Vagina (tissue), 2 donors: ENCODE measurements at regions not wholly inside any gene's neighbourhood (a gene's known extent, or its start where the extent isn't known, plus 50 kb on each side); places are given as distances from the start of the nearest gene placed in this dataset.

Source experiments
- DNase-seq, 2 donors: peaks; one replicate each; pipeline ENCODE4 v3.0.0-alpha.2; 2017; ENCODE audit errors: extremely low spot score in 2 of 2
- H3K27ac ChIP-seq: fragments of 200-600 bp; sonication (generic); one replicate; pipeline ENCODE4 v1.5.1; 2019
- H3K27me3 ChIP-seq: fragments of 200-600 bp; sonication (generic); one replicate; pipeline ENCODE4 v1.5.1; 2019
- H3K36me3 ChIP-seq, 2 donors: fragments of 200-600 bp; sonication (generic); one replicate each; pipeline ENCODE4 v1.5.1; 2017 to 2019
- H3K4me1 ChIP-seq: fragments of 200-600 bp; sonication (generic); one replicate; pipeline ENCODE4 v1.5.1; 2019
- H3K4me3 ChIP-seq, 2 donors: fragments of 200-600 bp; sonication (generic); 1 replicate in 1 of 2; 2 replicates in 1 of 2; pipeline ENCODE4 v1.5.1; 2016 to 2019
- H3K9me3 ChIP-seq: fragments of 200-600 bp; sonication (generic); one replicate; pipeline ENCODE4 v1.5.1; 2019
- CTCF ChIP-seq, 3 experiments: fragments of 450-650 bp in 2 of 3; fragments of 200-600 bp in 1 of 3; sonication (generic) in 1 of 3; IDR thresholded peaks; one replicate each; pipeline ENCODE4 v1.5.1; 2017 to 2019; ENCODE audit warnings: antibody characterized with exemption in 3 of 3, mild to moderate bottlenecking in 2 of 3, moderate library complexity in 2 of 3
- POLR2A ChIP-seq, 2 donors: fragments of 450-650 bp; IDR thresholded peaks; one replicate each; pipeline ENCODE4 v1.6.1; 2017; ENCODE audit warnings: antibody characterized with exemption in 2 of 2, mild to moderate bottlenecking in 2 of 2, moderate library complexity in 2 of 2
- POLR2AphosphoS5 ChIP-seq, 2 donors: sonication (generic); formaldehyde crosslinking; IDR thresholded peaks; one replicate each; pipeline ENCODE4 v1.9.0; 2017; ENCODE audit warnings: antibody characterized with exemption in 2 of 2, mild to moderate bottlenecking in 2 of 2, low read depth in 1 of 2; ENCODE audit not compliant: insufficient read depth in 1 of 2
- intact Hi-C: fragments of 100-400 bp; cut with DNase I; formaldehyde crosslinking; loops from one replicate; pipeline ENCODE4 v1.15.1; 2023

GRCh38 chr1:8217011-8217711 lies 100.8 kb upstream of the SLC45A1 start:
- DNase-seq = no peak
- TF ChIP-seq POLR2A (IDR thresholded peaks at IDR 0.05) (no peak), POLR2AphosphoS5 (IDR thresholded peaks at IDR 0.05; ENCODE audit: insufficient read depth in 1 of 2, low read depth in 1 of 2) (peak in 1 of 2 donors; percentile 32)
- intact Hi-C loops = no loop called here

GRCh38 chr1:8216005-8216404 lies 101.9 kb upstream of the SLC45A1 start:
- Histone ChIP-seq H3K36me3 (no peaks in the 10 kb centered on the region), H3K4me1 (peaks cover 24% of the 10 kb centered on the region), H3K27me3 (no peaks in the 10 kb centered on the region), H3K4me3 (no peak overlapping the region), H3K27ac (peak overlapping the region; percentile 8), H3K9me3 (no peaks in the 10 kb centered on the region)
- no peak for TF ChIP-seq POLR2A (IDR thresholded peaks at IDR 0.05)
- no peak for TF ChIP-seq POLR2AphosphoS5 (IDR thresholded peaks at IDR 0.05; ENCODE audit: insufficient read depth in 1 of 2, low read depth in 1 of 2)
- TF ChIP-seq CTCF (IDR thresholded peaks at IDR 0.05) = no peak
- no peak for DNase-seq
- intact Hi-C loops = no loop called here

More at GRCh38 chr1:8217011-8217711, 100.8 kb upstream of the SLC45A1 start:
- Histone ChIP-seq H3K4me3 (peak overlapping the region; percentile 47 to 66), H3K27ac (peak overlapping the region; percentile 84), H3K4me1 (peaks cover 24% of the 10 kb centered on the region), H3K27me3 (no peaks in the 10 kb centered on the region), H3K36me3 (no peaks in the 10 kb centered on the region), H3K9me3 (no peaks in the 10 kb centered on the region)

- H3K27ac ChIP-seq = no peak overlapping the region
- intact Hi-C loops = no loop called here
- no peaks in the 10 kb centered on the region for H3K27me3 ChIP-seq
- no peaks in the 10 kb centered on the region for H3K36me3 ChIP-seq
- no peaks in the 10 kb centered on the region for H3K9me3 ChIP-seq
- H3K4me3 ChIP-seq = no peak overlapping the region
- TF ChIP-seq POLR2AphosphoS5 (IDR thresholded peaks at IDR 0.05; ENCODE audit: insufficient read depth in 1 of 2, low read depth in 1 of 2) (no peak), CTCF (IDR thresholded peaks at IDR 0.05) (no peak), POLR2A (IDR thresholded peaks at IDR 0.05) (no peak)
- no peak for DNase-seq
- peaks cover 24% of the 10 kb centered on the region for H3K4me1 ChIP-seq
These were observed 103.3 kb upstream of the SLC45A1 start for GRCh38 chr1:8214501-8215173.

- Histone ChIP-seq H3K36me3 (no peaks in the 10 kb centered on the region), H3K27me3 (no peaks in the 10 kb centered on the region), H3K27ac (no peak overlapping the region), H3K4me3 (no peak overlapping the region), H3K9me3 (no peaks in the 10 kb centered on the region), H3K4me1 (peaks cover 21% of the 10 kb centered on the region)
- no peak for TF ChIP-seq POLR2A (IDR thresholded peaks at IDR 0.05)
- TF ChIP-seq POLR2AphosphoS5 (IDR thresholded peaks at IDR 0.05; ENCODE audit: insufficient read depth in 1 of 2, low read depth in 1 of 2) = no peak
- no peak for TF ChIP-seq CTCF (IDR thresholded peaks at IDR 0.05)
- DNase-seq = no peak
- intact Hi-C loops = no loop called here
These were observed 104.2 kb upstream of the SLC45A1 start for GRCh38 chr1:8213676-8214075.

GRCh38 chr1:8213136-8213535 lies 104.8 kb upstream of the SLC45A1 start:
- H3K9me3 ChIP-seq = no peaks in the 10 kb centered on the region
- no peak overlapping the region for H3K27ac ChIP-seq
- no peak for TF ChIP-seq POLR2A (IDR thresholded peaks at IDR 0.05)
- no peak for TF ChIP-seq POLR2AphosphoS5 (IDR thresholded peaks at IDR 0.05; ENCODE audit: insufficient read depth in 1 of 2, low read depth in 1 of 2)
- peaks cover 16% of the 10 kb centered on the region for H3K4me1 ChIP-seq
- H3K27me3 ChIP-seq = no peaks in the 10 kb centered on the region
- H3K4me3 ChIP-seq = no peak overlapping the region
- H3K36me3 ChIP-seq = no peaks in the 10 kb centered on the region
- DNase-seq = no peak
- intact Hi-C loops = no loop called here

GRCh38 chr1:8212580-8213031 lies 105.3 kb upstream of the SLC45A1 start:
- Histone ChIP-seq H3K4me3 (no peak overlapping the region), H3K4me1 (peaks cover 11% of the 10 kb centered on the region), H3K27me3 (no peaks in the 10 kb centered on the region), H3K27ac (no peak overlapping the region), H3K9me3 (no peaks in the 10 kb centered on the region), H3K36me3 (no peaks in the 10 kb centered on the region)
- intact Hi-C loops = no loop called here
- TF ChIP-seq POLR2A (IDR thresholded peaks at IDR 0.05) (no peak), CTCF (IDR thresholded peaks at IDR 0.05) (no peak), POLR2AphosphoS5 (IDR thresholded peaks at IDR 0.05; ENCODE audit: insufficient read depth in 1 of 2, low read depth in 1 of 2) (no peak)
- DNase-seq = no peak
